ENCODE measurements at regions not wholly inside any gene's neighbourhood (a gene's known extent, or its start where the extent isn't known, plus 50 kb on each side); places are given as distances from the start of the nearest gene placed in this dataset.
"Not testable (repeated sequence)": the region's sequence is repeated elsewhere in the genome, so short reads cannot be mapped to it uniquely, and the experiment has no call there.

- not testable (repeated sequence) for TF ChIP-seq MYC (IDR thresholded peaks at IDR 0.05; ENCODE audit: low read depth, low read length); CTCF (IDR thresholded peaks at IDR 0.05; ENCODE audit: extremely low read depth in 1 of 2, insufficient read depth in 1 of 2, low read depth in 1 of 2, low read length in 2 of 2); POLR2A (IDR thresholded peaks at IDR 0.05; ENCODE audit: low read depth, low read length); POLR2AphosphoS5 (IDR thresholded peaks at IDR 0.05; ENCODE audit: insufficient read depth, low read depth, low read length); JUN (IDR thresholded peaks at IDR 0.05; ENCODE audit: borderline replicate concordance, insufficient read depth, insufficient read length, low read depth)
These were observed 2812.7 kb downstream of the RPIA start for GRCh38 chr2:91503959-91504741.

All from endothelial cell of umbilical vein (primary cell).